Esophagus squamous epithelium (tissue), 5 donors: ENCODE measurements at regions not wholly inside any gene's neighbourhood (a gene's known extent, or its start where the extent isn't known, plus 50 kb on each side); places are given as distances from the start of the nearest gene placed in this dataset.
A peak's percentile ranks its signal among the peaks of the same experiment; 100 is the strongest.

Experiments used
- DNase-seq: peaks from one replicate; lab custom pipeline; 2025; lab: John Stamatoyannopoulos, UW
- H3K27ac ChIP-seq, 4 donors: fragments of 200-600 bp; sonication (generic); one replicate each; pipeline ENCODE4 v1.5.1; 2016 to 2019; ENCODE audit warnings: mild to moderate bottlenecking in 1 of 4
- H3K27me3 ChIP-seq, 4 donors: fragments of 200-600 bp; sonication (generic); 1 replicate in 3 of 4; 2 replicates in 1 of 4; pipeline versions ENCODE4 v1.5.1 to v1.6.0; 2017 to 2021; ENCODE audit warnings: antibody characterized with exemption in 1 of 4
- H3K36me3 ChIP-seq, 3 donors: fragments of 200-600 bp; sonication (generic); one replicate each; pipeline ENCODE4 v1.5.1; 2016 to 2019
- H3K4me1 ChIP-seq, 3 donors: fragments of 200-600 bp; sonication (generic); one replicate each; pipeline ENCODE4 v1.5.1; 2017 to 2019
- H3K4me3 ChIP-seq, 4 donors: fragments of 200-600 bp; sonication (generic); 1 replicate in 3 of 4; 2 replicates in 1 of 4; pipeline ENCODE4 v1.5.1; 2016 to 2019; ENCODE audit warnings: mild to moderate bottlenecking in 2 of 4, moderate library complexity in 1 of 4
- H3K9me3 ChIP-seq, 3 donors: fragments of 200-600 bp; sonication (generic); one replicate each; pipeline ENCODE4 v1.5.1; 2016 to 2019
- POLR2A ChIP-seq, 4 donors: fragments of 450-650 bp; IDR thresholded peaks; one replicate each; pipeline ENCODE4 v1.6.1; 2017; ENCODE audit warnings: antibody characterized with exemption in 4 of 4, mild to moderate bottlenecking in 4 of 4, moderate library complexity in 3 of 4
- WGBS, 2 donors: methylation state at CpG; one replicate each; pipeline ENCODE4 v1.1.5; 2018; 5-methylcytosine and 5-hydroxymethylcytosine counted together
- intact Hi-C: fragments of 100-400 bp; cut with DNase I; formaldehyde crosslinking; loops from one replicate; pipeline ENCODE4 v1.15.0; 2022
- TF ChIP-seq, protein P1 (sequence below), 6 experiments: fragments of 450-650 bp in 4 of 6; fragments of 200-600 bp in 2 of 6; sonication (generic) in 2 of 6; IDR thresholded peaks; one replicate each; pipeline ENCODE4 v1.5.1; 2016 to 2019; ENCODE audit warnings: antibody characterized with exemption in 6 of 6, mild to moderate bottlenecking in 4 of 6, moderate library complexity in 4 of 6
- donor health status: DM: yes; HTN: yes; CAD: no.

GRCh38 chr10:89122433-89123051 is 84.6 kb downstream of the CH25H start:
- 36 to 53% methylated on average over 4 of the region's 4 CpGs for WGBS, 2 donors
- Histone ChIP-seq H3K27ac (peak overlapping the region in 1 of 4 donors; percentile 63), H3K27me3 (no peaks in the 10 kb centered on the region), H3K4me3 (no peak overlapping the region), H3K9me3 (no peaks in the 10 kb centered on the region), H3K4me1 (peaks cover 0 to 13% (median 0%) of the 10 kb centered on the region in 3 donors), H3K36me3 (no peaks in the 10 kb centered on the region)
- TF ChIP-seq, protein P1, sequence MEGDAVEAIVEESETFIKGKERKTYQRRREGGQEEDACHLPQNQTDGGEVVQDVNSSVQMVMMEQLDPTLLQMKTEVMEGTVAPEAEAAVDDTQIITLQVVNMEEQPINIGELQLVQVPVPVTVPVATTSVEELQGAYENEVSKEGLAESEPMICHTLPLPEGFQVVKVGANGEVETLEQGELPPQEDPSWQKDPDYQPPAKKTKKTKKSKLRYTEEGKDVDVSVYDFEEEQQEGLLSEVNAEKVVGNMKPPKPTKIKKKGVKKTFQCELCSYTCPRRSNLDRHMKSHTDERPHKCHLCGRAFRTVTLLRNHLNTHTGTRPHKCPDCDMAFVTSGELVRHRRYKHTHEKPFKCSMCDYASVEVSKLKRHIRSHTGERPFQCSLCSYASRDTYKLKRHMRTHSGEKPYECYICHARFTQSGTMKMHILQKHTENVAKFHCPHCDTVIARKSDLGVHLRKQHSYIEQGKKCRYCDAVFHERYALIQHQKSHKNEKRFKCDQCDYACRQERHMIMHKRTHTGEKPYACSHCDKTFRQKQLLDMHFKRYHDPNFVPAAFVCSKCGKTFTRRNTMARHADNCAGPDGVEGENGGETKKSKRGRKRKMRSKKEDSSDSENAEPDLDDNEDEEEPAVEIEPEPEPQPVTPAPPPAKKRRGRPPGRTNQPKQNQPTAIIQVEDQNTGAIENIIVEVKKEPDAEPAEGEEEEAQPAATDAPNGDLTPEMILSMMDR (IDR thresholded peaks at IDR 0.05) = no peak
- no peak for TF ChIP-seq POLR2A (IDR thresholded peaks at IDR 0.05)
- DNase-seq = no peak
- intact Hi-C loops = no loop called here

- intact Hi-C loops = no loop called here
- no peak for DNase-seq
- H3K9me3 ChIP-seq = no peaks in the 10 kb centered on the region
- no peaks in the 10 kb centered on the region for H3K27me3 ChIP-seq
- H3K36me3 ChIP-seq = no peaks in the 10 kb centered on the region
- no peak overlapping the region for H3K4me3 ChIP-seq
- peaks cover 0 to 21% (median 7%) of the 10 kb centered on the region in 3 donors for H3K4me1 ChIP-seq
- no peak overlapping the region for H3K27ac ChIP-seq
- TF ChIP-seq POLR2A (IDR thresholded peaks at IDR 0.05) = no peak
- TF ChIP-seq, protein P1 (IDR thresholded peaks at IDR 0.05) = no peak
These were observed 85.4 kb downstream of the CH25H start for GRCh38 chr10:89121764-89122020.

- intact Hi-C loops = no loop called here
- Histone ChIP-seq H3K9me3 (no peaks in the 10 kb centered on the region), H3K27me3 (no peaks in the 10 kb centered on the region), H3K4me3 (no peak overlapping the region), H3K27ac (no peak overlapping the region), H3K4me1 (peaks cover 0 to 27% (median 11%) of the 10 kb centered on the region in 3 donors), H3K36me3 (no peaks in the 10 kb centered on the region)
- no peak for TF ChIP-seq POLR2A (IDR thresholded peaks at IDR 0.05)
- TF ChIP-seq, protein P1 (IDR thresholded peaks at IDR 0.05) = no peak
- DNase-seq = no peak
- 67 to 84% methylated on average over 5 of the region's 5 CpGs for WGBS, 2 donors
These were observed 86.0 kb downstream of the CH25H start for GRCh38 chr10:89120931-89121763.

- intact Hi-C loops = no loop called here
- no peak for DNase-seq
- Histone ChIP-seq H3K4me1 (peaks cover 0 to 32% (median 16%) of the 10 kb centered on the region in 3 donors), H3K27ac (no peak overlapping the region), H3K36me3 (no peaks in the 10 kb centered on the region), H3K4me3 (no peak overlapping the region), H3K27me3 (no peaks in the 10 kb centered on the region), H3K9me3 (no peaks in the 10 kb centered on the region)
- 80 to 90% methylated on average over 1 of the region's 1 CpG for WGBS, 2 donors
- TF ChIP-seq POLR2A (IDR thresholded peaks at IDR 0.05) = no peak
- TF ChIP-seq, protein P1 (IDR thresholded peaks at IDR 0.05) = no peak
These were observed 87.5 kb downstream of the CH25H start for GRCh38 chr10:89119651-89120050.

- Histone ChIP-seq H3K4me3 (no peak overlapping the region), H3K36me3 (no peaks in the 10 kb centered on the region), H3K9me3 (no peaks in the 10 kb centered on the region), H3K4me1 (peaks cover 0 to 32% (median 16%) of the 10 kb centered on the region in 3 donors), H3K27me3 (no peaks in the 10 kb centered on the region), H3K27ac (peak overlapping the region in 2 of 4 donors; percentile 16 to 31)
- WGBS, 2 donors = 28 to 55% methylated on average over 1 of the region's 1 CpG
- intact Hi-C loops = no loop called here
- TF ChIP-seq, protein P1 (IDR thresholded peaks at IDR 0.05) = no peak
- no peak for DNase-seq
These were observed 89.0 kb downstream of the CH25H start for GRCh38 chr10:89118091-89118490.
